Activated naive CD8-positive, alpha-beta T cell treated with anti-CD3 and anti-CD28 coated beads for 36 hours (primary cell): ENCODE measurements at regions not wholly inside any gene's neighbourhood (a gene's known extent, or its start where the extent isn't known, plus 50 kb on each side); places are given as distances from the start of the nearest gene placed in this dataset.

Experiments used
- DNase-seq: peaks from one replicate; pipeline ENCODE4 v3.0.0; 2021
- H3K27ac Mint-ChIP-seq: one replicate; pipeline ENCODE4 v1.8.0; 2022; ENCODE audit warnings: mild to moderate bottlenecking, moderate library complexity, mixed read lengths
- H3K27me3 Mint-ChIP-seq: one replicate; pipeline ENCODE4 v1.8.0; 2022; ENCODE audit warnings: mild to moderate bottlenecking, mixed read lengths
- H3K36me3 Mint-ChIP-seq: one replicate; pipeline ENCODE4 v1.8.0; 2021; ENCODE audit warnings: mild to moderate bottlenecking, mixed read lengths
- H3K4me1 Mint-ChIP-seq: one replicate; pipeline ENCODE4 v1.8.0; 2021; ENCODE audit warnings: mixed read lengths
- H3K4me3 Mint-ChIP-seq: one replicate; pipeline ENCODE4 v1.8.0; 2022; ENCODE audit warnings: mild to moderate bottlenecking, moderate library complexity, mixed read lengths
- H3K9me3 Mint-ChIP-seq: one replicate; pipeline ENCODE4 v1.8.0; 2022; ENCODE audit warnings: mixed read lengths

GRCh38 chr4:175530655-175531054 is 281.4 kb downstream of the GPM6A start:
- no peaks in the 10 kb centered on the region for H3K27me3 Mint-ChIP-seq

GRCh38 chr4:175531405-175532091 is 280.5 kb downstream of the GPM6A start:
- Mint-ChIP-seq H3K9me3 (peaks cover 3% of the 10 kb centered on the region), H3K36me3 (no peaks in the 10 kb centered on the region), H3K27ac (no peak overlapping the region), H3K4me1 (no peaks in the 10 kb centered on the region), H3K27me3 (no peaks in the 10 kb centered on the region), H3K4me3 (no peak overlapping the region)
- no peak for DNase-seq

More at GRCh38 chr4:175530655-175531054, 281.4 kb downstream of the GPM6A start:
- no peaks in the 10 kb centered on the region for H3K36me3 Mint-ChIP-seq
- no peaks in the 10 kb centered on the region for H3K4me1 Mint-ChIP-seq
- no peak for DNase-seq
- no peak overlapping the region for H3K4me3 Mint-ChIP-seq
- H3K27ac Mint-ChIP-seq: no peak overlapping the region
- peaks cover 3% of the 10 kb centered on the region for H3K9me3 Mint-ChIP-seq

- H3K9me3 Mint-ChIP-seq: peaks cover 3% of the 10 kb centered on the region
- H3K27me3 Mint-ChIP-seq: no peaks in the 10 kb centered on the region
These were observed 275.1 kb downstream of the GPM6A start for GRCh38 chr4:175536852-175537453.

GRCh38 chr4:175539498-175539897 is 272.6 kb downstream of the GPM6A start:
- Mint-ChIP-seq H3K4me1 (no peaks in the 10 kb centered on the region), H3K4me3 (no peak overlapping the region), H3K36me3 (no peaks in the 10 kb centered on the region), H3K9me3 (no peaks in the 10 kb centered on the region), H3K27me3 (no peaks in the 10 kb centered on the region), H3K27ac (no peak overlapping the region)
- DNase-seq: no peak

More at GRCh38 chr4:175536852-175537453, 275.1 kb downstream of the GPM6A start:
- no peaks in the 10 kb centered on the region for H3K4me1 Mint-ChIP-seq
- H3K27ac Mint-ChIP-seq: no peak overlapping the region
- no peak for DNase-seq
- H3K4me3 Mint-ChIP-seq: no peak overlapping the region
- H3K36me3 Mint-ChIP-seq: no peaks in the 10 kb centered on the region

- Mint-ChIP-seq H3K27ac (no peak overlapping the region), H3K36me3 (no peaks in the 10 kb centered on the region), H3K27me3 (no peaks in the 10 kb centered on the region), H3K4me3 (no peak overlapping the region), H3K9me3 (no peaks in the 10 kb centered on the region), H3K4me1 (no peaks in the 10 kb centered on the region)
- no peak for DNase-seq
These were observed 271.9 kb downstream of the GPM6A start for GRCh38 chr4:175540151-175540550.

- no peak for DNase-seq
- H3K9me3 Mint-ChIP-seq: no peaks in the 10 kb centered on the region
- no peaks in the 10 kb centered on the region for H3K36me3 Mint-ChIP-seq
- no peak overlapping the region for H3K4me3 Mint-ChIP-seq
- no peaks in the 10 kb centered on the region for H3K4me1 Mint-ChIP-seq
- no peaks in the 10 kb centered on the region for H3K27me3 Mint-ChIP-seq
- no peak overlapping the region for H3K27ac Mint-ChIP-seq
These were observed 271.3 kb downstream of the GPM6A start for GRCh38 chr4:175540732-175541131.

- H3K4me1 Mint-ChIP-seq: no peaks in the 10 kb centered on the region
- DNase-seq: no peak
- no peaks in the 10 kb centered on the region for H3K36me3 Mint-ChIP-seq
- H3K4me3 Mint-ChIP-seq: no peak overlapping the region
- no peaks in the 10 kb centered on the region for H3K27me3 Mint-ChIP-seq
- peaks cover 2% of the 10 kb centered on the region for H3K9me3 Mint-ChIP-seq
- no peak overlapping the region for H3K27ac Mint-ChIP-seq
These were observed 269.3 kb downstream of the GPM6A start for GRCh38 chr4:175542786-175543185.

- Mint-ChIP-seq H3K4me1 (no peaks in the 10 kb centered on the region), H3K4me3 (no peak overlapping the region), H3K9me3 (peaks cover 4% of the 10 kb centered on the region), H3K27me3 (no peaks in the 10 kb centered on the region), H3K36me3 (no peaks in the 10 kb centered on the region), H3K27ac (no peak overlapping the region)
- DNase-seq: no peak
These were observed 252.9 kb downstream of the GPM6A start for GRCh38 chr4:175559126-175559525.

GRCh38 chr4:175559526-175559925 is 252.5 kb downstream of the GPM6A start:
- DNase-seq: no peak
- Mint-ChIP-seq H3K27ac (no peak overlapping the region), H3K27me3 (no peaks in the 10 kb centered on the region), H3K4me1 (no peaks in the 10 kb centered on the region), H3K9me3 (peaks cover 4% of the 10 kb centered on the region), H3K36me3 (no peaks in the 10 kb centered on the region), H3K4me3 (no peak overlapping the region)

- H3K9me3 Mint-ChIP-seq: peaks cover 4% of the 10 kb centered on the region
- H3K4me3 Mint-ChIP-seq: no peak overlapping the region
- no peak overlapping the region for H3K27ac Mint-ChIP-seq
- no peaks in the 10 kb centered on the region for H3K4me1 Mint-ChIP-seq
- no peak for DNase-seq
- no peaks in the 10 kb centered on the region for H3K36me3 Mint-ChIP-seq
- no peaks in the 10 kb centered on the region for H3K27me3 Mint-ChIP-seq
These were observed 251.5 kb downstream of the GPM6A start for GRCh38 chr4:175560604-175561003.

GRCh38 chr4:175561696-175562095 is 250.4 kb downstream of the GPM6A start:
- peaks cover 2% of the 10 kb centered on the region for H3K9me3 Mint-ChIP-seq
- no peaks in the 10 kb centered on the region for H3K4me1 Mint-ChIP-seq
- H3K4me3 Mint-ChIP-seq: no peak overlapping the region
- no peaks in the 10 kb centered on the region for H3K27me3 Mint-ChIP-seq
- H3K27ac Mint-ChIP-seq: no peak overlapping the region
- H3K36me3 Mint-ChIP-seq: no peaks in the 10 kb centered on the region
- no peak for DNase-seq

GRCh38 chr4:175562111-175562510 is 250.0 kb downstream of the GPM6A start:
- H3K36me3 Mint-ChIP-seq: no peaks in the 10 kb centered on the region
- H3K9me3 Mint-ChIP-seq: peaks cover 2% of the 10 kb centered on the region
- no peak for DNase-seq
- H3K4me1 Mint-ChIP-seq: no peaks in the 10 kb centered on the region
- no peaks in the 10 kb centered on the region for H3K27me3 Mint-ChIP-seq
- no peak overlapping the region for H3K4me3 Mint-ChIP-seq
- no peak overlapping the region for H3K27ac Mint-ChIP-seq

- no peak overlapping the region for H3K4me3 Mint-ChIP-seq
These were observed 249.5 kb downstream of the GPM6A start for GRCh38 chr4:175562542-175562941.

More at GRCh38 chr4:175562542-175562941, 249.5 kb downstream of the GPM6A start:
- H3K27me3 Mint-ChIP-seq: no peaks in the 10 kb centered on the region
- no peak overlapping the region for H3K27ac Mint-ChIP-seq
- H3K36me3 Mint-ChIP-seq: no peaks in the 10 kb centered on the region
- no peak for DNase-seq
- peaks cover 2% of the 10 kb centered on the region for H3K9me3 Mint-ChIP-seq
- no peaks in the 10 kb centered on the region for H3K4me1 Mint-ChIP-seq
